PC-9 (cell line): ENCODE measurements at regions not wholly inside any gene's neighbourhood (a gene's known extent, or its start where the extent isn't known, plus 50 kb on each side); places are given as distances from the start of the nearest gene placed in this dataset.

Experiments used
- BruUV-seq: library from RNA; stranded (reverse); fragments of 400-500 nt; replicated peaks from 2 replicates; lab custom pipeline; 2021; lab: Mats Ljungman, UMichigan
- CTCF ChIA-PET: fragments of 300-600 bp; sonication (Branson Sonifier 250); formaldehyde crosslinking; loops from one replicate; lab custom pipeline; 2022; ENCODE audit warnings: antibody characterized with exemption; lab: Charles Lee
- POLR2A ChIA-PET: fragments of 300-600 bp; sonication (Branson Sonifier 250); formaldehyde crosslinking; loops from one replicate; lab custom pipeline; 2022; ENCODE audit warnings: antibody characterized with exemption; ENCODE audit not compliant: unreplicated experiment; lab: Charles Lee
- DNase-seq, 2 experiments: peaks; one replicate each; pipeline versions ENCODE4 v3.0.0 to v3.0.0-alpha.2; 2015 to 2022; ENCODE audit warnings: mixed read lengths in 1 of 2
- H2AFZ ChIP-seq: fragments of 200-600 bp; sonication (generic); 2 replicates; pipeline ENCODE4 v1.8.1; 2017; ENCODE audit warnings: antibody characterized with exemption
- H3F3A ChIP-seq: fragments of 200-600 bp; sonication (generic); 2 replicates; pipeline ENCODE4 v1.8.1; 2017; ENCODE audit warnings: antibody characterized with exemption, mild to moderate bottlenecking, low read depth; ENCODE audit not compliant: insufficient read depth
- H3K27ac ChIP-seq: fragments of 200-600 bp; sonication (generic); 2 replicates; pipeline ENCODE4 v1.6.1; 2016; ENCODE audit warnings: mixed run types
- H3K27me3 ChIP-seq: fragments of 200-600 bp; sonication (generic); 2 replicates; pipeline ENCODE4 v1.6.1; 2016; ENCODE audit warnings: low read depth, mixed run types; ENCODE audit not compliant: insufficient read depth
- H3K36me3 ChIP-seq: fragments of 200-600 bp; sonication (generic); 2 replicates; pipeline ENCODE4 v1.6.1; 2016; ENCODE audit warnings: low read depth, mixed run types
- H3K4me1 ChIP-seq: fragments of 200-600 bp; sonication (generic); replicated peaks from 2 replicates; pipeline ENCODE4 v1.6.1; 2016; ENCODE audit warnings: mixed run types; ENCODE audit not compliant: insufficient read depth
- H3K4me2 ChIP-seq: fragments of 200-600 bp; sonication (generic); 2 replicates; pipeline ENCODE4 v1.6.1; 2017; ENCODE audit warnings: mixed run types
- H3K4me3 ChIP-seq: fragments of 200-600 bp; sonication (generic); 2 replicates; pipeline ENCODE4 v1.6.1; 2016; ENCODE audit warnings: mixed run types
- H3K79me2 ChIP-seq: fragments of 200-600 bp; sonication (generic); 2 replicates; pipeline ENCODE4 v1.6.1; 2017; ENCODE audit warnings: low read depth, mixed run types
- H3K9me2 ChIP-seq: fragments of 200-600 bp; sonication (generic); 2 replicates; pipeline ENCODE4 v1.8.1; 2017; ENCODE audit warnings: mild to moderate bottlenecking; ENCODE audit not compliant: insufficient read depth
- H3K9me3 ChIP-seq: fragments of 200-600 bp; sonication (generic); 2 replicates; pipeline ENCODE4 v1.8.1; 2016; ENCODE audit warnings: low read depth; ENCODE audit not compliant: insufficient read depth
- H4K20me1 ChIP-seq: fragments of 200-600 bp; sonication (generic); 2 replicates; pipeline ENCODE4 v1.8.1; 2017; ENCODE audit not compliant: insufficient read depth
- EZH2 ChIP-seq: fragments of 200-600 bp; sonication (generic); IDR thresholded peaks from 2 replicates; pipeline ENCODE4 v1.8.0; 2017; ENCODE audit warnings: antibody characterized with exemption, low read depth
- intact Hi-C: fragments of 100-400 bp; cut with micrococcal nuclease; formaldehyde crosslinking; loops from one replicate; pipeline ENCODE4 v1.10.0; 2022; ENCODE audit not compliant: unreplicated experiment
- TF ChIP-seq, protein P1 (sequence below): fragments of 200-600 bp; sonication (generic); conservative IDR thresholded peaks from 2 replicates; pipeline ENCODE4 v1.6.1; 2017; ENCODE audit warnings: mixed run types, antibody characterized with exemption, mild to moderate bottlenecking, moderate library complexity

GRCh38 chr6:16976385-16977183 is 125.3 kb upstream of the STMND1 start:
- no peaks in the 10 kb centered on the region for H4K20me1 ChIP-seq
- DNase-seq, result no peak
- peaks cover 19% of the 10 kb centered on the region; the same call in 1 of the 2 replicates for H3K27me3 ChIP-seq
- no peak overlapping the region for H2AFZ ChIP-seq
- H3K36me3 ChIP-seq, result no peaks in the 10 kb centered on the region
- intact Hi-C loops, result no loop called here
- no peaks in the 10 kb centered on the region for H3K9me2 ChIP-seq
- no peak overlapping the region for H3K27ac ChIP-seq
- H3F3A ChIP-seq, result no peaks in the 10 kb centered on the region
- no peaks in the 10 kb centered on the region for H3K79me2 ChIP-seq
- no peak overlapping the region for H3K4me2 ChIP-seq
- POLR2A ChIA-PET, result no interaction called here
- TF ChIP-seq EZH2, result no peak
- TF ChIP-seq, protein P1, sequence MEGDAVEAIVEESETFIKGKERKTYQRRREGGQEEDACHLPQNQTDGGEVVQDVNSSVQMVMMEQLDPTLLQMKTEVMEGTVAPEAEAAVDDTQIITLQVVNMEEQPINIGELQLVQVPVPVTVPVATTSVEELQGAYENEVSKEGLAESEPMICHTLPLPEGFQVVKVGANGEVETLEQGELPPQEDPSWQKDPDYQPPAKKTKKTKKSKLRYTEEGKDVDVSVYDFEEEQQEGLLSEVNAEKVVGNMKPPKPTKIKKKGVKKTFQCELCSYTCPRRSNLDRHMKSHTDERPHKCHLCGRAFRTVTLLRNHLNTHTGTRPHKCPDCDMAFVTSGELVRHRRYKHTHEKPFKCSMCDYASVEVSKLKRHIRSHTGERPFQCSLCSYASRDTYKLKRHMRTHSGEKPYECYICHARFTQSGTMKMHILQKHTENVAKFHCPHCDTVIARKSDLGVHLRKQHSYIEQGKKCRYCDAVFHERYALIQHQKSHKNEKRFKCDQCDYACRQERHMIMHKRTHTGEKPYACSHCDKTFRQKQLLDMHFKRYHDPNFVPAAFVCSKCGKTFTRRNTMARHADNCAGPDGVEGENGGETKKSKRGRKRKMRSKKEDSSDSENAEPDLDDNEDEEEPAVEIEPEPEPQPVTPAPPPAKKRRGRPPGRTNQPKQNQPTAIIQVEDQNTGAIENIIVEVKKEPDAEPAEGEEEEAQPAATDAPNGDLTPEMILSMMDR, result no peak
- H3K4me1 ChIP-seq, result no peaks in the 10 kb centered on the region
- H3K4me3 ChIP-seq, result no peak overlapping the region
- no peaks in the 10 kb centered on the region for H3K9me3 ChIP-seq
- no TSS peak for BruUV-seq
- CTCF ChIA-PET, result no interaction called here

DNA sequence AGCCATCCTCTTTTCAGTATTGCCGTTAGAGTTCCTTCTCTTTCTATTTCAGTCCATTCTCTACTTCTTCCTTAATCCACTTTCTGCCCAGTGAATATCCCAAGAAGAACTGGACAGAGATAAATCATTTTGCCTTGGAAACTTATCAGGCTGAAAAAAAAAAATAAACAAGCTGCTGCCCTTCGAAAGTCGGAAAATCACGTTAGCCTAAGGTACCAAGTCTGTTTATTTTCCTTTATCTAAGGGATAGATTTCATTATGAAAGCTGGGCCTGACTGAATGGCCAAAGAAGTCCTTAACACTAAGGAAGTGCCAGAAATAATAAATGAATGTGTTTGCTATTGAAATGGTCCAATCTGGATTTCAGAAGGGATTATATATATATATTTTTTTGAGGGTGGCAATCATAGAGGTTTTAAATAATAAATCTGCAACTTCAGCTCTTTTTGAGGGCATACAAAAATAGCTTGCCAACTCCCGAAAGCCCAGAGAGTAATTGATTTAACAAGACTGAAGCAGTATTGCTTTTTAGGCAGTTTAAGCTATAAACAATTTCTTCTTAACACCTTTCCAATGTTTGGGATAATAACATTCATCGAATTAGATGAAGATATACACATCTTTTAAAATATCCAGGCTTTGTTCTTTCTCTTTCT is 127.0 kb upstream of the STMND1 start:
- Histone ChIP-seq H3K4me1 (no peaks in the 10 kb centered on the region), H3K4me3 (no peak overlapping the region), H3K27me3 (peaks cover 13% of the 10 kb centered on the region; the same call in 1 of the 2 replicates), H2AFZ (no peak overlapping the region), H3K9me3 (no peaks in the 10 kb centered on the region), H3K36me3 (no peaks in the 10 kb centered on the region), H3K79me2 (no peaks in the 10 kb centered on the region), H3K27ac (no peak overlapping the region), H3F3A (no peaks in the 10 kb centered on the region), H3K4me2 (no peak overlapping the region), H3K9me2 (no peaks in the 10 kb centered on the region), H4K20me1 (no peaks in the 10 kb centered on the region)
- ChIA-PET CTCF (no interaction called here), POLR2A (no interaction called here)
- intact Hi-C loops, result no loop called here
- DNase-seq, result no peak
- BruUV-seq, result no TSS peak
- TF ChIP-seq, protein P1, result no peak
- TF ChIP-seq EZH2, result no peak

- no peaks in the 10 kb centered on the region for H3K36me3 ChIP-seq
- H3F3A ChIP-seq, result no peaks in the 10 kb centered on the region
- ChIA-PET POLR2A (no interaction called here), CTCF (no interaction called here)
- H3K4me1 ChIP-seq, result no peaks in the 10 kb centered on the region
- no peaks in the 10 kb centered on the region for H3K9me3 ChIP-seq
- TF ChIP-seq, protein P1, result no peak
- TF ChIP-seq EZH2, result no peak
- H3K9me2 ChIP-seq, result no peaks in the 10 kb centered on the region
- intact Hi-C loops, result no loop called here
- H3K79me2 ChIP-seq, result no peaks in the 10 kb centered on the region
- H3K27ac ChIP-seq, result no peak overlapping the region
- H3K4me3 ChIP-seq, result no peak overlapping the region
- H3K4me2 ChIP-seq, result no peak overlapping the region
- no peaks in the 10 kb centered on the region for H4K20me1 ChIP-seq
- H3K27me3 ChIP-seq, result peaks cover 13% of the 10 kb centered on the region; the same call in 1 of the 2 replicates
- DNase-seq, result no peak
- no peak overlapping the region for H2AFZ ChIP-seq
- no TSS peak for BruUV-seq
Measured at GRCh38 chr6:16974387-16974673, 127.5 kb upstream of the STMND1 start.
